ENCODE measurements at regions not wholly inside any gene's neighbourhood (a gene's known extent, or its start where the extent isn't known, plus 50 kb on each side); places are given as distances from the start of the nearest gene placed in this dataset.

- no peak for TF ChIP-seq CTCF (IDR thresholded peaks at IDR 0.05)
- TF ChIP-seq POLR2AphosphoS5 (IDR thresholded peaks at IDR 0.05) = no peak
Measured at GRCh38 chr13:60990032-60990733, 425.5 kb downstream of the PCDH20 start.

All from breast epithelium (tissue), 3 donors.